Activated CD8-positive, alpha-beta memory T cell treated with anti-CD3 and anti-CD28 coated beads, Interleukin-2, amount 50 U/mL, for 1 hour (primary cell): ENCODE measurements at regions not wholly inside any gene's neighbourhood (a gene's known extent, or its start where the extent isn't known, plus 50 kb on each side); places are given as distances from the start of the nearest gene placed in this dataset.
"Not testable (repeated sequence)": the region's sequence is repeated elsewhere in the genome, so short reads cannot be mapped to it uniquely, and the experiment has no call there.

Experiments used
- DNase-seq: peaks from one replicate; pipeline ENCODE4 v3.0.0-alpha.2; 2020; ENCODE audit errors: extremely low read depth

GRCh38 chr3:15903759-15904720, 106.3 kb upstream of the ANKRD28 start:
- no peak for DNase-seq

GRCh38 chr3:15905041-15905440, 107.3 kb upstream of the ANKRD28 start:
- no peak for DNase-seq

- not testable (repeated sequence) for DNase-seq
Measured at GRCh38 chr3:15907403-15907802, 109.6 kb upstream of the ANKRD28 start.

GRCh38 chr3:15918988-15919387, 121.2 kb upstream of the ANKRD28 start:
- DNase-seq: no peak

- no peak for DNase-seq
Measured at GRCh38 chr3:15919971-15920370, 122.2 kb upstream of the ANKRD28 start.

GRCh38 chr3:15923640-15924405, 126.0 kb upstream of the ANKRD28 start:
- no peak for DNase-seq

- DNase-seq: no peak
Measured at GRCh38 chr3:15924914-15925313, 127.1 kb upstream of the ANKRD28 start.

- DNase-seq: no peak
Measured at GRCh38 chr3:15926871-15927270, 129.1 kb upstream of the ANKRD28 start.

- no peak for DNase-seq
Measured at GRCh38 chr3:15927969-15928368, 130.2 kb upstream of the ANKRD28 start.

- DNase-seq: no peak
Measured at GRCh38 chr3:15929944-15930571, 132.3 kb upstream of the ANKRD28 start.

GRCh38 chr3:15932348-15933300, 134.8 kb upstream of the ANKRD28 start:
- no peak for DNase-seq

- no peak for DNase-seq
Measured at GRCh38 chr3:15933439-15934139, 135.8 kb upstream of the ANKRD28 start.

- DNase-seq: no peak
Measured at GRCh38 chr3:15934389-15935195, 136.8 kb upstream of the ANKRD28 start.

- no peak for DNase-seq
Measured at GRCh38 chr3:15936312-15936711, 138.5 kb upstream of the ANKRD28 start.

GRCh38 chr3:15940641-15941040, 142.9 kb upstream of the ANKRD28 start:
- DNase-seq: no peak

GRCh38 chr3:15941457-15941856, 143.7 kb upstream of the ANKRD28 start:
- DNase-seq: not testable (repeated sequence)

- no peak for DNase-seq
Measured at GRCh38 chr3:15941958-15942357, 144.2 kb upstream of the ANKRD28 start.

GRCh38 chr3:15942462-15942861, 144.7 kb upstream of the ANKRD28 start:
- no peak for DNase-seq

GRCh38 chr3:15942936-15943335, 145.2 kb upstream of the ANKRD28 start:
- DNase-seq: no peak

GRCh38 chr3:15948388-15948787, 150.6 kb upstream of the ANKRD28 start:
- DNase-seq: no peak
